Fibroblast of the aortic adventitia (primary cell): ENCODE measurements at regions not wholly inside any gene's neighbourhood (a gene's known extent, or its start where the extent isn't known, plus 50 kb on each side); places are given as distances from the start of the nearest gene placed in this dataset.
"Not testable (repeated sequence)": the region's sequence is repeated elsewhere in the genome, so short reads cannot be mapped to it uniquely, and the experiment has no call there.

Experiments
- DNase-seq: peaks from one replicate; pipeline ENCODE4 v3.0.0-alpha.2; 2010; ENCODE audit warnings: low read depth
- H3K4me3 ChIP-seq: 2 replicates; pipeline ENCODE4 v1.5.1; 2011; ENCODE audit warnings: low read depth, mild to moderate bottlenecking, control low read depth, low read length, moderate library complexity
- CTCF ChIP-seq: IDR thresholded peaks from 2 replicates; pipeline ENCODE4 v1.5.1; 2011; ENCODE audit warnings: mild to moderate bottlenecking, low read length, control low read depth, inconsistent platforms; ENCODE audit not compliant: insufficient read depth

- not testable (repeated sequence) for DNase-seq, H3K4me3 ChIP-seq
Observed at GRCh38 chr2:95654897-95655296, 63.1 kb downstream of the TRIM43 start.

GRCh38 chr2:95656553-95656952, 64.8 kb downstream of the TRIM43 start:
- H3K4me3 ChIP-seq, DNase-seq: not testable (repeated sequence)

- H3K4me3 ChIP-seq, DNase-seq: not testable (repeated sequence)
Observed at GRCh38 chr2:95657937-95658336, 66.1 kb downstream of the TRIM43 start.

GRCh38 chr2:95660766-95661562, 69.2 kb downstream of the TRIM43 start:
- DNase-seq, H3K4me3 ChIP-seq: not testable (repeated sequence)

GRCh38 chr2:95663471-95664441, 72.0 kb downstream of the TRIM43 start:
- DNase-seq, H3K4me3 ChIP-seq: not testable (repeated sequence)

GRCh38 chr2:95666636-95667035, 74.8 kb downstream of the TRIM43 start:
- H3K4me3 ChIP-seq, result not testable (repeated sequence)
- DNase-seq, result peak; percentile 18
- peak; percentile 40 for TF ChIP-seq CTCF

GRCh38 chr2:95667480-95667879, 75.7 kb downstream of the TRIM43 start:
- TF ChIP-seq CTCF, result no peak
- no peak overlapping the region for H3K4me3 ChIP-seq
- no peak for DNase-seq

GRCh38 chr2:95668934-95669333, 77.1 kb downstream of the TRIM43 start:
- not testable (repeated sequence) for H3K4me3 ChIP-seq, DNase-seq

GRCh38 chr2:95669441-95669991, 77.7 kb downstream of the TRIM43 start:
- H3K4me3 ChIP-seq, result no peak overlapping the region
- DNase-seq, result peak; percentile 38
- no peak for TF ChIP-seq CTCF

- no peak for TF ChIP-seq CTCF
- peak; percentile 68 for DNase-seq
- H3K4me3 ChIP-seq, result no peak overlapping the region
Observed at GRCh38 chr2:95670167-95670566, 78.4 kb downstream of the TRIM43 start.
